HepG2 (cell line): ENCODE measurements at regions not wholly inside any gene's neighbourhood (a gene's known extent, or its start where the extent isn't known, plus 50 kb on each side); places are given as distances from the start of the nearest gene placed in this dataset.

Experiments
- ATAC-seq: fragments of 200-7000 bp; cut with Tn5 transposase; 3 replicates; pipeline ENCODE4 v1.9.1; 2020; ENCODE audit warnings: mild to moderate bottlenecking, moderate library complexity
- BruUV-seq: library from RNA; stranded (reverse); fragments of 400-500 nt; replicated peaks from 2 replicates; lab custom pipeline; 2021; lab: Mats Ljungman, UMichigan
- CTCF ChIA-PET: fragments of 300-600 bp; formaldehyde crosslinking; extraction: SDS; loops from one replicate; lab custom pipeline; 2021; ENCODE audit warnings: low total read pairs, inconsistent platforms, low intra/inter-chr PET ratio; lab: Yijun Ruan, JAX
- POLR2A ChIA-PET: fragments of 350-600 bp; sonication (Branson Sonifier 250); formaldehyde crosslinking; loops from one replicate; lab custom pipeline; 2020; ENCODE audit warnings: antibody characterized with exemption, inconsistent platforms; lab: Yijun Ruan, JAX
- DNase-seq: peaks from one replicate; pipeline ENCODE4 v3.0.0-alpha.2; 2015; ENCODE audit warnings: low spot score
- FAIRE-seq: peaks from 3 replicates; lab custom pipeline; 2011; peaks lifted over from hg19 to GRCh38; lab: Jason Lieb, UNC
- H2AFZ ChIP-seq: one replicate; pipeline ENCODE4 v1.6.1; 2011; ENCODE audit warnings: low read length, inconsistent platforms
- H3K27ac ChIP-seq: fragments of 300-600 bp; 3 replicates; pipeline ENCODE4 v1.8.0; 2011; ENCODE audit warnings: mixed run types, mild to moderate bottlenecking, mixed read lengths, low read length, inconsistent platforms; ENCODE audit not compliant: insufficient read depth; ENCODE audit errors: extremely low read length
- H3K27me3 ChIP-seq, 2 experiments: fragments of 200-600 bp in 1 of 2; 2 replicates in 1 of 2; 3 replicates in 1 of 2; pipeline versions ENCODE4 v1.6.0 to v1.8.0; 2011; ENCODE audit warnings: low read length in 2 of 2, mild to moderate bottlenecking in 2 of 2, moderate library complexity in 2 of 2, inconsistent platforms in 1 of 2; ENCODE audit not compliant: insufficient read depth in 2 of 2, control insufficient read depth in 1 of 2
- H3K36me3 ChIP-seq, 2 experiments: fragments of 200-600 bp in 1 of 2; replicated peaks in 1 of 2; 2 replicates in 1 of 2; 3 replicates in 1 of 2; pipeline versions ENCODE4 v1.5.1 to v1.8.0; 2011; ENCODE audit warnings: low read length in 2 of 2, inconsistent platforms in 1 of 2; ENCODE audit not compliant: insufficient read depth in 2 of 2, control insufficient read depth in 1 of 2
- H3K4me1 ChIP-seq: 2 replicates; pipeline ENCODE4 v1.5.1; 2012; ENCODE audit warnings: low read length, inconsistent platforms; ENCODE audit not compliant: insufficient read depth
- H3K4me2 ChIP-seq: 2 replicates; pipeline ENCODE4 v1.6.0; 2011; ENCODE audit warnings: low read depth, low read length, inconsistent platforms
- H3K4me3 ChIP-seq, 3 experiments: fragments of 200-600 bp in 1 of 3; sonication (generic), shearing (Covaris generic) in 1 of 3; replicated peaks in 1 of 3; 2 replicates each; pipeline ENCODE4 v1.5.1; 2011 to 2016; ENCODE audit warnings: low read length in 3 of 3, inconsistent platforms in 2 of 3, low read depth in 2 of 3, mild to moderate bottlenecking in 2 of 3, control low read depth in 1 of 3, mixed read lengths in 1 of 3; ENCODE audit not compliant: insufficient read depth in 1 of 3
- H3K79me2 ChIP-seq: one replicate; pipeline ENCODE4 v1.6.1; 2011; ENCODE audit warnings: low read length, inconsistent platforms; ENCODE audit not compliant: insufficient read depth
- H3K9ac ChIP-seq: 2 replicates; pipeline ENCODE4 v1.6.0; 2011; ENCODE audit warnings: mild to moderate bottlenecking, low read depth, low read length, inconsistent platforms; ENCODE audit not compliant: insufficient read depth
- H3K9me3 ChIP-seq: 2 replicates; pipeline ENCODE4 v1.5.1; 2012; ENCODE audit warnings: mild to moderate bottlenecking, low read length
- H4K20me1 ChIP-seq: 2 replicates; pipeline ENCODE4 v1.6.0; 2011; ENCODE audit warnings: inconsistent platforms, mild to moderate bottlenecking, low read length, moderate library complexity; ENCODE audit not compliant: insufficient read depth
- ATF7 ChIP-seq, 2 experiments: fragments of 450-650 bp in 1 of 2; sonication (generic) in 1 of 2; formaldehyde crosslinking in 1 of 2; IDR thresholded peaks; 2 replicates each; pipeline versions ENCODE4 v1.4.0 to v1.6.1; 2016 to 2020; ENCODE audit warnings: antibody characterized with exemption in 1 of 2, mild to moderate bottlenecking in 1 of 2, missing genetic modification reagents in 1 of 2
- MAFK ChIP-seq, 2 experiments: IDR thresholded peaks in 1 of 2; conservative IDR thresholded peaks in 1 of 2; 2 replicates each; pipeline ENCODE4 v1.6.1; 2011; ENCODE audit warnings: improper control_type of control experiment in 2 of 2, low read length in 2 of 2
- POGZ ChIP-seq: sonication (generic); formaldehyde crosslinking; IDR thresholded peaks from 2 replicates; pipeline ENCODE4 v1.4.0; 2020; ENCODE audit warnings: mild to moderate bottlenecking, missing genetic modification reagents
- RELA ChIP-seq: sonication (generic); formaldehyde crosslinking; IDR thresholded peaks from 2 replicates; pipeline ENCODE4 v1.4.0; 2020; ENCODE audit warnings: missing genetic modification reagents
- SYNCRIP ChIP-seq: fragments of 200-400 bp; formaldehyde crosslinking; IDR thresholded peaks from 2 replicates; pipeline ENCODE4 v1.6.1; 2018; ENCODE audit warnings: mild to moderate bottlenecking, low read depth, low read length; ENCODE audit not compliant: insufficient read depth
- WGBS: methylation state at CpG from one replicate; pipeline ENCODE4 v1.1.6; 2017; ENCODE audit warnings: low lambda C conversion rate; 5-methylcytosine and 5-hydroxymethylcytosine counted together
- in situ Hi-C: cut with HindIII; loops from 2 replicates; pipeline ENCODE4 v1.10.0; 2017; ENCODE audit warnings: low pct_unique_long_range_greater_than_20kb; ENCODE audit not compliant: extremely low pct_ligation_motif_present
- intact Hi-C: fragments of 100-400 bp; cut with micrococcal nuclease; formaldehyde crosslinking; loops from one replicate; pipeline ENCODE4 v1.10.0; 2022; ENCODE audit not compliant: unreplicated experiment

DNA sequence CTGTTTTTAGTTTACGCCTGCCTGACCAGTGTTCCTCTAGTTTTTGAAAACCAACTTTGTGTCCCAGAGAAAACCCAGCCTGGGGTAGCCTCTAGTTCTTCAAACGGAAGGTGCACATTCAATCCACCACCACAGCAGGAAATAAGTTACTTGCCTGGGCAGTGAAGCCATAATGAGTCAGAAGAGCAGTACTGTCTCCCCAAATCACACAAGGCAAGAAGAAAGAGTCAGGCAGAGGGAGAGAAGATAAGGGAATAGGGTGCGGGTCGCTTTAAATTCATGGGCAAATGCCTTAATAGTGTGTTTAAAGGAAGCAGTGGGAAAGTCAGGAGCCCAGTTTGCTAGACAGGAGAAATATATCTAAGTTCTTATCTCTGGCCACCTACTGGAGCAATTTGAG lies 333.8 kb upstream of the GRIA3 start:
- intact Hi-C loops (no loop called here), in situ Hi-C loops (no loop called here)
- ChIA-PET CTCF (no interaction called here), POLR2A (no interaction called here)
- Histone ChIP-seq H3K9ac (no peak overlapping the region), H3K4me3 (no peak overlapping the region), H3K79me2 (no peaks in the 10 kb centered on the region), H3K9me3 (no peaks in the 10 kb centered on the region), H3K4me2 (no peak overlapping the region), H3K27ac (no peak overlapping the region), H4K20me1 (no peaks in the 10 kb centered on the region), H3K4me1 (no peaks in the 10 kb centered on the region), H3K36me3 (no peaks in the 10 kb centered on the region), H3K27me3 (no peaks in the 10 kb centered on the region), H2AFZ (no peak overlapping the region)
- WGBS = 7% methylated on average over 2 of the region's 4 CpGs
- no peak for FAIRE-seq
- no peak for ATAC-seq
- TF ChIP-seq SYNCRIP (no peak), RELA (no peak), MAFK (conservative IDR thresholded peaks at IDR 0.05 in 1 of 2, IDR thresholded peaks at IDR 0.05 in 1 of 2; ENCODE audit: low read length in 2 of 2) (no peak)
- no TSS peak for BruUV-seq
- DNase-seq = no peak

DNA sequence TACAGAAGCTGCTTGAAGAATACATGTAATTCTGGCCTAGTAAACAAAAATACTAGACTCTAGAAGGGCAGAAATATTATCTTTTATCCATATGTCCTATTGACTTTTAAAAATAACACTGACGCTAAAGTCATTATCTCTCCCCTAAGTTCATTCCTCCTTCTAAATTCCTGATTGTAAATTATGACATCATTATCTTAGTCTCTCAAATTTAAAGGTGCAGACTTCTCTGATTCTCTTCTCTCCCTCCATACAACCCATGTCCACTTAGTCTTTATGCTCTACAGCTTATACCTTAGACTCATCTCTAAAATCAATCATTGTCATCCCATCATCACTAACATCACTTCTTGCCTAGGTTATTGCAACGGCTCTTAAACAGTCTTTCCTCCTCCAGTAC lies 327.9 kb upstream of the GRIA3 start:
- Histone ChIP-seq H3K9me3 (no peaks in the 10 kb centered on the region), H3K36me3 (no peaks in the 10 kb centered on the region), H4K20me1 (no peaks in the 10 kb centered on the region), H3K4me2 (no peak overlapping the region), H3K9ac (no peak overlapping the region), H3K4me1 (no peaks in the 10 kb centered on the region), H3K79me2 (no peaks in the 10 kb centered on the region), H3K4me3 (no peak overlapping the region), H3K27me3 (no peaks in the 10 kb centered on the region), H2AFZ (no peak overlapping the region), H3K27ac (no peak overlapping the region)
- in situ Hi-C loops = no loop called here
- ChIA-PET CTCF (no interaction called here), POLR2A (no interaction called here)
- DNase-seq (no peak), ATAC-seq (no peak), FAIRE-seq (no peak)
- 3% methylated on average over 2 of the region's 2 CpGs for WGBS
- TF ChIP-seq POGZ (CRISPR knock-in tag) (no peak), ATF7 (IDR thresholded peaks at IDR 0.05) (peak; percentile 84), ATF7 (CRISPR knock-in tag; IDR thresholded peaks at IDR 0.05) (no peak)
- intact Hi-C loops = no loop called here
- BruUV-seq = no TSS peak
